ENCODE measurements at regions not wholly inside any gene's neighbourhood (a gene's known extent, or its start where the extent isn't known, plus 50 kb on each side); places are given as distances from the start of the nearest gene placed in this dataset.

GRCh38 chr2:150860301-150860700 lies 372.8 kb upstream of the RND3 start:
- Histone ChIP-seq H3K27ac (no peak overlapping the region), H3K36me3 (ENCODE audit: low read depth, missing control alignments) (no peaks in the 10 kb centered on the region), H3K27me3 (no peaks in the 10 kb centered on the region), H3K4me1 (no peaks in the 10 kb centered on the region), H3K9me3 (no peaks in the 10 kb centered on the region), H3K4me3 (no peak overlapping the region)
- no peak for DNase-seq
- WGBS, 2 donors = 56 to 60% methylated on average over 3 of the region's 3 CpGs
- TF ChIP-seq CTCF (IDR thresholded peaks at IDR 0.05) = no peak
- TF ChIP-seq POLR2A (IDR thresholded peaks at IDR 0.05) = no peak
- intact Hi-C loops (cut with DNase I; ENCODE audit: low total_unique reads) = no loop called here

- intact Hi-C loops (cut with DNase I; ENCODE audit: low total_unique reads) = no loop called here
- H3K27me3 ChIP-seq = no peaks in the 10 kb centered on the region
- H3K4me1 ChIP-seq = no peaks in the 10 kb centered on the region
These were observed 372.4 kb upstream of the RND3 start for GRCh38 chr2:150859877-150860276.

GRCh38 chr2:150859162-150859561 lies 371.7 kb upstream of the RND3 start:
- intact Hi-C loops (cut with DNase I; ENCODE audit: low total_unique reads) = no loop called here
- Histone ChIP-seq H3K9me3 (no peaks in the 10 kb centered on the region), H3K4me3 (no peak overlapping the region), H3K36me3 (ENCODE audit: low read depth, missing control alignments) (no peaks in the 10 kb centered on the region), H3K4me1 (no peaks in the 10 kb centered on the region), H3K27me3 (no peaks in the 10 kb centered on the region), H3K27ac (no peak overlapping the region)
- DNase-seq = no peak
- TF ChIP-seq POLR2A (IDR thresholded peaks at IDR 0.05) (no peak), CTCF (IDR thresholded peaks at IDR 0.05) (no peak)
- WGBS, 2 donors = 95 to 100% methylated on average over 1 of the region's 1 CpG

More at GRCh38 chr2:150859877-150860276, 372.4 kb upstream of the RND3 start:
- Histone ChIP-seq H3K27ac (no peak overlapping the region), H3K36me3 (ENCODE audit: low read depth, missing control alignments) (no peaks in the 10 kb centered on the region), H3K4me3 (no peak overlapping the region), H3K9me3 (no peaks in the 10 kb centered on the region)
- TF ChIP-seq CTCF (IDR thresholded peaks at IDR 0.05) = no peak
- no peak for TF ChIP-seq POLR2A (IDR thresholded peaks at IDR 0.05)
- no peak for DNase-seq

GRCh38 chr2:150858382-150858781 lies 370.9 kb upstream of the RND3 start:
- no peak for DNase-seq
- Histone ChIP-seq H3K4me1 (no peaks in the 10 kb centered on the region), H3K4me3 (no peak overlapping the region), H3K9me3 (no peaks in the 10 kb centered on the region), H3K27ac (no peak overlapping the region), H3K36me3 (ENCODE audit: low read depth, missing control alignments) (no peaks in the 10 kb centered on the region), H3K27me3 (no peaks in the 10 kb centered on the region)
- WGBS, 2 donors = 93 to 97% methylated on average over 5 of the region's 5 CpGs
- intact Hi-C loops (cut with DNase I; ENCODE audit: low total_unique reads) = no loop called here
- TF ChIP-seq CTCF (IDR thresholded peaks at IDR 0.05) (no peak), POLR2A (IDR thresholded peaks at IDR 0.05) (no peak)

DNA sequence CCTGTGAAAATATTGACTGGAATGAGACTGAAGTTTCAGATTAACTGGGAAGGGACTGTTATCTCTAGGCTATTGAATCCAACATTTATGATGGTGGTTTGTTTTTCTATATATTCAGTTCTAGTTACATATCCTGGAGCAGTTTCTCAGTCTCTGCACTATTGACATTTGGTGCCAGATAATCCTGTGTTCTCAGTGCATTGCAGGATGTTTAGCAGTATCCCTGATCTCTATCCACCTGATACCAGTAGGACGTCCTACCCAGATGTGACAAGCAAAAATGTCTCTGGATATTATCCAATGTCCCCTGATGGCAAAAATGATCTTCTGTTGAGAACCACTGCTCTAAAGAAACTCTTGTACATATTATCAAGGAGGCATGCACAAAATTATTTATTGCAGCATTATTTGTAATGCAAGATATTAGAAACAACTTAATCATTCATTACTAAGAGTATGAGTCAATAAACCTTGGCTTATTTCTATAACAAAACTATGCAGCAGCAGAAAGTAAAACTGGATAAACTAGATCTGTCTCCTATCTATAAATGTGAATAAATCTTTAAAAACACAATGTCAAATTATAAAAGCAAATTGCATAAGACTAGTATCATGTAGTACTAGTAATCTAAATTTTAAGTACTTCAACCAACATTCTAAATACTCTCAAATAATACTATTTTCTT lies 369.3 kb upstream of the RND3 start:
- Histone ChIP-seq H3K9me3 (no peaks in the 10 kb centered on the region), H3K4me3 (no peak overlapping the region), H3K27me3 (no peaks in the 10 kb centered on the region), H3K27ac (no peak overlapping the region), H3K36me3 (ENCODE audit: low read depth, missing control alignments) (no peaks in the 10 kb centered on the region), H3K4me1 (no peaks in the 10 kb centered on the region)
- WGBS, 2 donors = 81 to 89% methylated on average over 1 of the region's 1 CpG
- DNase-seq = no peak
- intact Hi-C loops (cut with DNase I; ENCODE audit: low total_unique reads) = no loop called here
- no peak for TF ChIP-seq POLR2A (IDR thresholded peaks at IDR 0.05)
- no peak for TF ChIP-seq CTCF (IDR thresholded peaks at IDR 0.05)

Data from testis (tissue), 2 donors.